ENCODE measurements at regions not wholly inside any gene's neighbourhood (a gene's known extent, or its start where the extent isn't known, plus 50 kb on each side); places are given as distances from the start of the nearest gene placed in this dataset.

- in situ Hi-C loops (cut with HindIII; ENCODE audit: low pct_unique_long_range_greater_than_20kb, low sequenced_read_pairs), result no loop called here
- DNase-seq (ENCODE audit: low read depth in 1 of 2, low spot score in 1 of 2), result no peak
- TF ChIP-seq JUND (IDR thresholded peaks at IDR 0.05; ENCODE audit: low read depth), result no peak
Observed at GRCh38 chr18:45464619-45465018, 150.7 kb upstream of the SLC14A2 start.

GRCh38 chr18:45467293-45467692 is 148.0 kb upstream of the SLC14A2 start:
- DNase-seq (ENCODE audit: low read depth in 1 of 2, low spot score in 1 of 2), result no peak
- in situ Hi-C loops (cut with HindIII; ENCODE audit: low pct_unique_long_range_greater_than_20kb, low sequenced_read_pairs), result no loop called here

GRCh38 chr18:45467945-45468344 is 147.3 kb upstream of the SLC14A2 start:
- DNase-seq (ENCODE audit: low read depth in 1 of 2, low spot score in 1 of 2), result no peak
- TF ChIP-seq JUND (IDR thresholded peaks at IDR 0.05; ENCODE audit: low read depth), result no peak
- in situ Hi-C loops (cut with HindIII; ENCODE audit: low pct_unique_long_range_greater_than_20kb, low sequenced_read_pairs), result no loop called here

More at GRCh38 chr18:45467293-45467692, 148.0 kb upstream of the SLC14A2 start:
- TF ChIP-seq JUND (IDR thresholded peaks at IDR 0.05; ENCODE audit: low read depth), result no peak

- no peak for DNase-seq (ENCODE audit: low read depth in 1 of 2, low spot score in 1 of 2)
- in situ Hi-C loops (cut with HindIII; ENCODE audit: low pct_unique_long_range_greater_than_20kb, low sequenced_read_pairs), result no loop called here
- TF ChIP-seq JUND (IDR thresholded peaks at IDR 0.05; ENCODE audit: low read depth), result no peak
Observed at GRCh38 chr18:45478889-45479288, 136.4 kb upstream of the SLC14A2 start.

- DNase-seq (ENCODE audit: low read depth in 1 of 2, low spot score in 1 of 2), result no peak
- in situ Hi-C loops (cut with HindIII; ENCODE audit: low pct_unique_long_range_greater_than_20kb, low sequenced_read_pairs), result no loop called here
- no peak for TF ChIP-seq JUND (IDR thresholded peaks at IDR 0.05; ENCODE audit: low read depth)
Observed at GRCh38 chr18:45480219-45481015, 134.9 kb upstream of the SLC14A2 start.

GRCh38 chr18:45481821-45482220 is 133.5 kb upstream of the SLC14A2 start:
- TF ChIP-seq JUND (IDR thresholded peaks at IDR 0.05; ENCODE audit: low read depth), result no peak
- DNase-seq (ENCODE audit: low read depth in 1 of 2, low spot score in 1 of 2), result no peak
- in situ Hi-C loops (cut with HindIII; ENCODE audit: low pct_unique_long_range_greater_than_20kb, low sequenced_read_pairs), result no loop called here

GRCh38 chr18:45482286-45482685 is 133.0 kb upstream of the SLC14A2 start:
- TF ChIP-seq JUND (IDR thresholded peaks at IDR 0.05; ENCODE audit: low read depth), result no peak
- no peak for DNase-seq (ENCODE audit: low read depth in 1 of 2, low spot score in 1 of 2)
- in situ Hi-C loops (cut with HindIII; ENCODE audit: low pct_unique_long_range_greater_than_20kb, low sequenced_read_pairs), result no loop called here

GRCh38 chr18:45487581-45487980 is 127.7 kb upstream of the SLC14A2 start:
- TF ChIP-seq JUND (IDR thresholded peaks at IDR 0.05; ENCODE audit: low read depth), result no peak
- DNase-seq (ENCODE audit: low read depth in 1 of 2, low spot score in 1 of 2), result no peak
- in situ Hi-C loops (cut with HindIII; ENCODE audit: low pct_unique_long_range_greater_than_20kb, low sequenced_read_pairs), result no loop called here

GRCh38 chr18:45488645-45489044 is 126.6 kb upstream of the SLC14A2 start:
- TF ChIP-seq JUND (IDR thresholded peaks at IDR 0.05; ENCODE audit: low read depth), result no peak
- no peak for DNase-seq (ENCODE audit: low read depth in 1 of 2, low spot score in 1 of 2)
- in situ Hi-C loops (cut with HindIII; ENCODE audit: low pct_unique_long_range_greater_than_20kb, low sequenced_read_pairs), result no loop called here

- DNase-seq (ENCODE audit: low read depth in 1 of 2, low spot score in 1 of 2), result no peak
- in situ Hi-C loops (cut with HindIII; ENCODE audit: low pct_unique_long_range_greater_than_20kb, low sequenced_read_pairs), result no loop called here
- no peak for TF ChIP-seq JUND (IDR thresholded peaks at IDR 0.05; ENCODE audit: low read depth)
Observed at GRCh38 chr18:45493830-45494229, 121.4 kb upstream of the SLC14A2 start.

- in situ Hi-C loops (cut with HindIII; ENCODE audit: low pct_unique_long_range_greater_than_20kb, low sequenced_read_pairs), result no loop called here
- no peak for TF ChIP-seq JUND (IDR thresholded peaks at IDR 0.05; ENCODE audit: low read depth)
- DNase-seq (ENCODE audit: low read depth in 1 of 2, low spot score in 1 of 2), result no peak
Observed at GRCh38 chr18:45494811-45495210, 120.5 kb upstream of the SLC14A2 start.

- TF ChIP-seq JUND (IDR thresholded peaks at IDR 0.05; ENCODE audit: low read depth), result no peak
- DNase-seq (ENCODE audit: low read depth in 1 of 2, low spot score in 1 of 2), result no peak
- in situ Hi-C loops (cut with HindIII; ENCODE audit: low pct_unique_long_range_greater_than_20kb, low sequenced_read_pairs), result no loop called here
Observed at GRCh38 chr18:45496741-45497140, 118.5 kb upstream of the SLC14A2 start.

GRCh38 chr18:45497595-45498286 is 117.5 kb upstream of the SLC14A2 start:
- TF ChIP-seq JUND (IDR thresholded peaks at IDR 0.05; ENCODE audit: low read depth), result no peak
- DNase-seq (ENCODE audit: low read depth in 1 of 2, low spot score in 1 of 2), result no peak

More at GRCh38 chr18:45497595-45498286, 117.5 kb upstream of the SLC14A2 start:
- in situ Hi-C loops (cut with HindIII; ENCODE audit: low pct_unique_long_range_greater_than_20kb, low sequenced_read_pairs), result no loop called here

Data from T47D (cell line).